SU-DHL-6 (cell line): ENCODE measurements at regions not wholly inside any gene's neighbourhood (a gene's known extent, or its start where the extent isn't known, plus 50 kb on each side); places are given as distances from the start of the nearest gene placed in this dataset.

Experiments
- H2AFZ ChIP-seq: fragments of 200-600 bp; sonication (generic); 2 replicates; pipeline ENCODE4 v1.6.1; 2014; ENCODE audit warnings: low read depth, mild to moderate bottlenecking, moderate library complexity, mixed read lengths, antibody characterized with exemption, low read length; ENCODE audit not compliant: severe bottlenecking
- H3F3A ChIP-seq: fragments of 200-600 bp; shearing (Covaris generic); 2 replicates; pipeline ENCODE4 v1.6.0; 2016; ENCODE audit warnings: antibody characterized with exemption, mild to moderate bottlenecking; ENCODE audit not compliant: insufficient read depth
- H3K27ac ChIP-seq: fragments of 200-600 bp; sonication (generic); 2 replicates; pipeline ENCODE4 v1.5.1; 2016; ENCODE audit warnings: low read depth, mild to moderate bottlenecking, low read length, moderate library complexity, mixed read lengths
- H3K27me3 ChIP-seq: fragments of 200-600 bp; sonication (generic), shearing (Covaris generic); 2 replicates; pipeline ENCODE4 v1.6.0; 2014; ENCODE audit warnings: mild to moderate bottlenecking, low read length
- H3K36me3 ChIP-seq: fragments of 200-600 bp; sonication (generic); 2 replicates; pipeline ENCODE4 v1.6.1; 2014; ENCODE audit warnings: mild to moderate bottlenecking, low read length, mixed read lengths
- H3K4me2 ChIP-seq: fragments of 300-600, 200-600 bp; shearing (Covaris generic), sonication (generic); 2 replicates; pipeline ENCODE4 v1.6.0; 2014; ENCODE audit warnings: low read length, low read depth, mild to moderate bottlenecking; ENCODE audit not compliant: poor library complexity, severe bottlenecking
- H3K4me3 ChIP-seq: fragments of 200-600 bp; sonication (generic); 2 replicates; pipeline ENCODE4 v1.5.1; 2014; ENCODE audit warnings: antibody characterized with exemption, low read length, mild to moderate bottlenecking, mixed read lengths; ENCODE audit not compliant: insufficient read depth, poor library complexity, severe bottlenecking
- H3K79me2 ChIP-seq: fragments of 200-600 bp; sonication (generic); 2 replicates; pipeline ENCODE4 v1.6.1; 2014; ENCODE audit warnings: mild to moderate bottlenecking, low read length, moderate library complexity; ENCODE audit not compliant: insufficient read depth
- H3K9ac ChIP-seq: fragments of 200-600 bp; sonication (generic); 2 replicates; pipeline ENCODE4 v1.7.0; 2014; ENCODE audit warnings: mild to moderate bottlenecking, low read length
- H3K9me2 ChIP-seq: fragments of 200-600 bp; sonication (generic); replicated peaks from 2 replicates; pipeline ENCODE4 v1.6.1; 2014; ENCODE audit warnings: low read length; ENCODE audit not compliant: insufficient read depth
- H3K9me3 ChIP-seq: fragments of 200-600 bp; sonication (generic); 2 replicates; pipeline ENCODE4 v1.6.1; 2014; ENCODE audit warnings: low read length, mixed read lengths; ENCODE audit not compliant: insufficient read depth
- H4K20me1 ChIP-seq: fragments of 200-600 bp; sonication (generic); 2 replicates; pipeline ENCODE4 v1.6.1; 2014; ENCODE audit warnings: low read depth, mild to moderate bottlenecking, antibody characterized with exemption, low read length, moderate library complexity, mixed read lengths
- CTCF ChIP-seq: fragments of 200-600 bp; sonication (generic); IDR thresholded peaks from one replicate; pipeline ENCODE4 v1.5.1; 2017; ENCODE audit warnings: antibody characterized with exemption, mild to moderate bottlenecking, low read length, moderate library complexity; ENCODE audit not compliant: insufficient read depth, poor library complexity, severe bottlenecking
- EZH2phosphoT487 ChIP-seq: fragments of 200-600 bp; sonication (generic), shearing (Covaris generic); conservative IDR thresholded peaks from 2 replicates; pipeline ENCODE4 v1.6.1; 2018; ENCODE audit warnings: mild to moderate bottlenecking, antibody characterized with exemption, low read length, moderate library complexity, mixed read lengths

GRCh38 chr1:204746838-204747442, 61.4 kb upstream of the LRRN2 start:
- H4K20me1 ChIP-seq = no peaks in the 10 kb centered on the region
- H3K4me2 ChIP-seq = no peak overlapping the region
- no peak overlapping the region for H3K4me3 ChIP-seq
- H3K9me2 ChIP-seq = no peaks in the 10 kb centered on the region
- no peak overlapping the region for H2AFZ ChIP-seq
- H3K79me2 ChIP-seq = no peaks in the 10 kb centered on the region
- H3F3A ChIP-seq = no peaks in the 10 kb centered on the region
- no peaks in the 10 kb centered on the region for H3K36me3 ChIP-seq
- H3K27me3 ChIP-seq = no peaks in the 10 kb centered on the region
- H3K9me3 ChIP-seq = no peaks in the 10 kb centered on the region
- TF ChIP-seq CTCF (peak; percentile 92), EZH2phosphoT487 (no peak)
- no peak overlapping the region for H3K27ac ChIP-seq
- H3K9ac ChIP-seq = no peak overlapping the region

- Histone ChIP-seq H3F3A (no peaks in the 10 kb centered on the region), H3K27me3 (no peaks in the 10 kb centered on the region), H4K20me1 (no peaks in the 10 kb centered on the region), H3K9me2 (no peaks in the 10 kb centered on the region), H3K27ac (no peak overlapping the region), H2AFZ (no peak overlapping the region), H3K9ac (no peak overlapping the region), H3K4me2 (no peak overlapping the region), H3K36me3 (no peaks in the 10 kb centered on the region), H3K4me3 (no peak overlapping the region), H3K79me2 (no peaks in the 10 kb centered on the region), H3K9me3 (no peaks in the 10 kb centered on the region)
- TF ChIP-seq EZH2phosphoT487 (no peak), CTCF (no peak)
Measured at GRCh38 chr1:204751480-204751879, 65.9 kb upstream of the LRRN2 start.

- Histone ChIP-seq H3K4me3 (no peak overlapping the region), H4K20me1 (no peaks in the 10 kb centered on the region), H2AFZ (no peak overlapping the region), H3F3A (no peaks in the 10 kb centered on the region), H3K4me2 (no peak overlapping the region), H3K9me3 (no peaks in the 10 kb centered on the region), H3K36me3 (no peaks in the 10 kb centered on the region), H3K9ac (no peak overlapping the region), H3K79me2 (no peaks in the 10 kb centered on the region), H3K27ac (no peak overlapping the region), H3K27me3 (no peaks in the 10 kb centered on the region), H3K9me2 (no peaks in the 10 kb centered on the region)
- TF ChIP-seq CTCF = no peak
- TF ChIP-seq EZH2phosphoT487 = no peak
Measured at GRCh38 chr1:204751883-204752687, 66.5 kb upstream of the LRRN2 start.
